DMS114 treated with DMSO at 0.1 percent for 48 hours (cell line): ENCODE measurements at regions not wholly inside any gene's neighbourhood (a gene's known extent, or its start where the extent isn't known, plus 50 kb on each side); places are given as distances from the start of the nearest gene placed in this dataset.

Experiments
- DNase-seq: peaks from one replicate; lab custom pipeline; 2025; ENCODE audit not compliant: unreplicated experiment; lab: John Stamatoyannopoulos, UW

GRCh38 chr1:117678246-117678977, 72.6 kb downstream of the TENT5C start:
- no peak for DNase-seq

GRCh38 chr1:117679299-117679698, 73.5 kb downstream of the TENT5C start:
- DNase-seq, result no peak

DNA sequence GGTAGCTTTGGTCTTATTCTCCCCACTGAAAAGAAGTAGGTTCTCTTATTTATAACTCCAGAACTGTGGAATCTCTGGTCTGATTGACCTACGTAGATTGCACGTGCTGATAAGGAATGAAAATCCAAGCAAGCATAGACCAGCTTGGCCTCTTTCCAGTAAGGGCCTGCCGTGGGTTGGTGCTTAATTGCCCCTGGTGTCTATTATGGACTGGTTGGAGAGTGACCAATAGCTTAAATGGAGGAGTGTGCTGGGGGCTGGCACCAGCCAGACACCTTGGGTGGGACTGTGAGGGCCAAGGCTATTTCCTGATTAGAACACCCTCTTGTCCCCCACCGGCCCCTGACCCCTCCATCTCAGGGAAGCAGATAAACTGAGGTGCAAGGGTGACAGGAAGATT, 74.0 kb downstream of the TENT5C start:
- DNase-seq, result no peak

DNA sequence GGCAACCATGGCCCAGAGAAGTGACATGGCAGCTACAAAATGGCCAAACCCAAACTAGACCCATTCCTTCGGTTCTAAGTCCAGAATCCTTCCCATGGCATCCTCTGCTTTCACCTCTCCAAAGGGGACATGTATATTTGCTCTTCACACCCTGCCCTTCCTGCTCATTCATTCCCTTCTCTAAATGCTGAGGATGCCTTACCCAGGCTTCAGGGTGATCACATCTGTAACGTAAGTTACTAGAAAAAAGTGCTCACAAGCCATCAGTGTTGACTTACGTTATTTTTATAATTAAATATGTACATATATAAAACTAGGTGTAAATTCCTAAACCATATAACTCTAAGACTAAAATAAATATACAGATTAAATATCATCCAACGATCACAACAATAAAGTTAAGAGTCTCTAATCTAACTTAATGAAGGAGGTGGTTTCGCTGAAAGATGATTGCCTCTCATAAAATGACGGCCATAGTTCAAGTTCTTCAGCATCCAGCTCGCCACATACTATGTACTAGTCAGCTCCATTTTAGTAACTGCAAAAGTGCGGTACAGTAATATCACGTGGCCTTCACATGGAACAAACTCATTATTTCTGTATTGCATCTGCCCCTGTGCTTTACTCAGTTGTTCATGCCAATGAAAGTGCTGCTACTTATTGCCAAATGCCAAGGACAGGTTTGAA, 74.6 kb downstream of the TENT5C start:
- DNase-seq, result no peak

DNA sequence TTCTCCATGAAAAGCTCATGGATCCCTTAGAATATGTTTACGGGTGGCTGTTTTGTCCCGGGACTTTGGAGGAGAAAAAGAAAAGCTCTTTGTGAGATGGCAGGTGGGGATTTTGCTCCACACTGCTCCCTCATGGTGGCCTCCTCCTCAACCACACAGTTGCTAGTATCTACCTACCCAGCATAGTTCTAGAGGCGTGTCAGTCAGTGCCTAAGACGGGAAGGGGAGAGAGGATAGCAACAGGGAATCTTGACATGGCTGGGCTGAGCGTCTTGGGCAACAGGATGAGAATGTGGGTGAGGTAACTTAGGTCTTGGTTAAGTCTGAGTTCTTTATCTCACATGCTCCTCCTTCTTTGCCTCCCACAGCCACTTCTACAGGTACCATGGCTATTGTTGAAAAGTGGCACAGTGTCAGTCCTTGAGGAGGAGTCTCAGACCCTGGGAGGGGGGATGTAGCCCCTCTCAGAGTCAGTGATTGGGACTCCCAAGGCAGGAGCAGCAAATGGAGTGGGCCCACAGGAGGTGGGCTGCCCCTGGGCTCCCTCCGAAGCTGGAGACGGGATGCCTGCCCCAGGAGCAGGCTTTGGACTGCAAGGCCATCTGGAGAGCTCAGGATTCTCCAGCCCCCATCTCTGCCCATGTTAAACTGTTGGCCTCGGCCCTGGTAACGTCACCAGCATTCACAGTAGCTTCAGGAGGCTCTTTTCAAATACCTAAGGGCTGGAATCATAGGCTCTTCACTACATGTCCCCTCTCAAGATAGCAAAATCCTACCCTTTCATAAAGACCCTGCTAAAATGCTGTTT, 75.4 kb downstream of the TENT5C start:
- no peak for DNase-seq

DNA sequence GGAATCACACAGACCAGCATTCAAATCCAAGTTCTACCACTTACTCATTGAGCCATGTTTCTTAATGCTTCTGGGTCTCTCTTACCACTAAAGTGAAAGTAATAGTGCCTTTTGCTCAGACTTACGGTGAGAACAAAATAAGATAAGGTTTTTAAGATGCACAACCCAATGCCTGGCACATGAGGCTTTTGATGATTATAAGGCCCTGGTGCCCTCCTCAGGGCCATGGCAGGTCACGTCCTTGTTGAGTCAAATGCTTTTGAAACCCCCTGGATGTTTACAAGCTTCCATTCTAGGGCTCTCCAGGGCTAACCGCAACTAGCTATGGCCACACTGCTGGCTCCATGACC, 76.0 kb downstream of the TENT5C start:
- no peak for DNase-seq

DNA sequence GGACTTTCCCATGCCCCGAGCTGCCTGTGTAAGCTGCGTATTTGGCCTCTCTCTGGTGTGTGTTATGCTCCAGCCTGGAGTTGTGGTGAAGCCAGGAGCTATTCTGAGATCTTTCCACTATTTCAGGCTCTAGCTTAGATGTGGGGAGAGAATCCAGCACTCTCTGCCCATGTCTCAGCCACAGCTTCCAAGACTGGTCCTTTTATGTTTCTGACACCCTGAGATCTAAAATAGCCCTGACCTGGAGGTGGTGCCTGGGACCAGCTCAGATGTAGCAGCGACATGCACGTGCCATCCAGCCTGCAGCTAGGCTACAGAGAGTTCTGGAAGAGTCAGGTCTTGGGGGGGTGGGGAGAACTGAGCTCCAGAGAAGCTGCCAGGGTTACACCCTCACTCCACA, 76.5 kb downstream of the TENT5C start:
- no peak for DNase-seq

- DNase-seq, result no peak
Observed at GRCh38 chr1:117683571-117684285, 77.9 kb downstream of the TENT5C start.

GRCh38 chr1:117685936-117686806, 80.3 kb downstream of the TENT5C start:
- no peak for DNase-seq

- DNase-seq, result no peak
Observed at GRCh38 chr1:117686907-117687306, 81.1 kb downstream of the TENT5C start.

DNA sequence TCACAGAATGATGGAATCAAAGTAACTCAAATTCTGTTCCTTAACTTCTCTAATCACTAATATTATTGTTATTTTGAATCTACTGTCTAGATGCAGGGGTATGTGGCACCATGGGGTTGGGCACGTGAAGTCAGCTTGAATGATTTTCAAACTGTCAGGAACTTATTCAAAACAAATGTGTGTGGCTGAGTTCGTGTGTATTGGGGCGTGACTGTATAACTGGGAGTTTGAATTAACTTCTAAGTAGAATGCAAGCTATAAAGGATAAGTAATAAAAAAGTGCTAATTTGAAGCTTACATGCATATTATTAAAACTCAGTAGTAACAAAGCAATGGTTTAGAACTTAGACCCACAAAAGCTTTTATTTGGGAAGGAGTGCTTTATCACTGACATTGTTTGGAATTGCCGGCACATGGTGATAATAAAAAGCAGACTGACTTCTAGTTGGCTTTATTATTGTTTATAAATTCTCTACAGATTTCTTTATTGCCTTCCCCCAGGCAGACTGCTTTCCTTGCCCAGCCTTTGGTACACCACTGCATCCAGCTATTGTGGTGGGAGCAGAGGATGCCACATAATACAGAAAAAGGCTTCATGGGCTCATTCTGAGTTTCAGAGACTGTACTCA, 84.3 kb downstream of the TENT5C start:
- no peak for DNase-seq

GRCh38 chr1:117691942-117692341, 86.1 kb downstream of the TENT5C start:
- DNase-seq, result no peak

GRCh38 chr1:117694543-117694942, 88.7 kb downstream of the TENT5C start:
- DNase-seq, result no peak

DNA sequence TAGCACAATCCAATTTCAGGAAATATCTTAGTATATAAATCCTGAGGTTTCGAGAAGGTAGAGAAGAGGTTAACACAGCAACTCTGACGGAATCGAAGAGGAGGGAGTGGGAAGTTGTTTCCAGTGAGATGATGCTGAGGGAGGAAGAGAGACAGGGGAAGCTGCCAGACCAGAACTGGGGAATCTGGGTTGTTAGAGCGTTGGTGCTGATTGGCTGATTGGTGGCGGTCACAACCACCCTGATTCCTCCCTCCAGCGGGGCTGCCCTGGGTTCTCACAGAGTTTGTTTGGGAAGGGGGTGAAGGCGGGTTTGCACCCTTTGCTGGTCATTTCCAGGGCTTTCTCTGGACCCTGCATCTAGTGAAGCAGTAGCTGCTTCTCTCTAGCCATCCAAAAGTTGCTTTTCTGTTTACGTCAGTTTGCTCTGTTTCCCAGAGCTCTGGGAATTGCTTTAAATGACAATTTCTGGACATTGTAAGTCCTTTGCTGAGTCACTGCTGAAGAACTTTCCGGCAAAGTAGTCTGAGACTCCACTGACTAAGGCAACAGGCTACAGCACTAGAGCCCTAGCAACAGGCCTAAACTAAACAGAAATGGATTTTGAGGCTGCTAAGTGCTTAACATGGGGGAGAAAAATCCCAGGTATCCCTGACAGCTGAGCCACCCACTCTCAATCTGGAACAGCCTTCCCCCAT, 90.1 kb downstream of the TENT5C start:
- DNase-seq, result no peak

DNA sequence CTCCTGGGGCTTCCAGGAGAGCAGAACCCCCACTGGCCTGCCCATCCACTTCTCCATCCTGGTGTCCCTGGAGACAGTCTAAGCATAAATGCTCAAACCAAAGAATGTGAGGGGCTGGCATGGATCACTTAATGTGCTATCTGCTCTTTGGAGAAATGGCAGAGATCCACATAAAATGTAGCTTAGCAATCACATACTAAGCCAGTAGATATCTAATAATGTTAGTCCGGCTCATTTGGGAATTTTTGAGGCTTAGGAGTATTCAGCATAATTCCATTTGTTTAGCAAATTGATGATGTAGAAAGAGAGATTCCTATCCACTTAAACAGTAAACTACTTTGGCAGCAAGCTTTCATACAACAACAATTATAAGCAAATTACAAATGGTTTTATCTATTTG, 90.7 kb downstream of the TENT5C start:
- no peak for DNase-seq

DNA sequence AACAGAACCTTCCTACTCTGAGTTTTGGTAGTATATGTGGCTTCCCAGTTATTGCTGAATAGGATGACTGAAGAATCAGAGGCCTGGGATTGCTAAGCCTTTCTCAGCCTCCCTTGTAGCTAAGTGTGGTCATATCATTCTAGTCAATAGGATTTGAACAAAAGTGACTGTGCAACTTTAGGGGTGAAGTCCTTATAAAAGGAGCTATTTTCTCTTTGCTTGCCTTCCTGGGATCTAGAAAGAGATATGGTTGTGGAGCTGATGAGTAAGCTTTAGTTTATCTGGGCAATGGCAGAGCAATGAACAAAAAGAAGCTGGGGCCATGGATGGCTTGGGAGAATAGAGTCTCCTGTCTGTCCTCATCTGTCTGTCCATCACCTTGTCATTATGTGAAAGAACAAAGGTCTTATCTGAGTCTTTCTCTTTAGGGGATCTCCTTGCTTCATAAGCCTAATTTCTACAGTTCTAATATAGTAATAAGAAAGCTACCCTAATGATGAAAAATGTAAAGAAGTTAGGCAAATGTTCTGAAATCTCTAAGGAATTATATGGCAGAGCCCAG, 91.5 kb downstream of the TENT5C start:
- DNase-seq, result no peak

DNA sequence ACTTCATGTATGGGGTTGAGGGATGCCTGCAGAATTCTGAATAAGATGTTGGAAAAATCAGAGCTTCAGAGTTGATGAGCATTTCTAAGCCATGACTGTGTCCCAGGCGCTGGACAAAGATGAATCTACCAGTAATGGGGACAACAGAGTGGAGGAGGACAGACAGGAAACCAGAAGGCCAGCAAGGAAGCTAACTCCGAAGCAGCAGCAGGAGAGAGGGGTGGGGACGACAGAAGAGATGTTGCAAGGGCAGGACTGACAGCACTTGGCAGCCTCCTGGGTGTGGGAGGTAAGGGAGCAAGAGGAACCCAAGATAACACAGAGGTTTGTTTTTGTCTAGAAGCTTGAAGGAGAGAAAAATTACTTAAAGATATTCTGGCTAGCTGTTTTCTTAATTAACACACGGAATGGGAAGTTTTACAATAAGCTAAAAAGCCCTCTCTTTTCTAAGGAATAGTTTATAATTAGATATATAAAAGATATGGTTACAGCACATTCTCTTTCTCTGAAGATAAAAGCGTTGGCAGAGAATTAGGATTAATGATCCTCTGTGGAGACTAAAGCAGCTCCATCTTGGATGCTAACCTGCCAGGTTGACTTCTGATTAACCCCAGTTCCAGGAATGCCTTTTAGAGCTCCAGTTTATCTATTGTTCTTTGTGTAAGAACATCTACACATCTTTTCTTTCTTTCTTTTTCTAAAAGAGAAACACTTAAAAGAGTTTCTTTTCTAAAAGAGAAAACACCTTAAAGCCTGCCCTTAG, 92.7 kb downstream of the TENT5C start:
- no peak for DNase-seq

GRCh38 chr1:117699953-117700352, 94.1 kb downstream of the TENT5C start:
- no peak for DNase-seq
